GM12865 (cell line): ENCODE measurements at regions not wholly inside any gene's neighbourhood (a gene's known extent, or its start where the extent isn't known, plus 50 kb on each side); places are given as distances from the start of the nearest gene placed in this dataset.
"Not testable (repeated sequence)": the region's sequence is repeated elsewhere in the genome, so short reads cannot be mapped to it uniquely, and the experiment has no call there.

Experiments used
- DNase-seq: peaks from one replicate; pipeline ENCODE4 v3.0.0; 2010; ENCODE audit warnings: low read depth
- H3K4me3 ChIP-seq: 2 replicates; pipeline ENCODE4 v1.5.1; 2011; ENCODE audit warnings: mild to moderate bottlenecking, low read depth, low read length, control low read depth
- TF ChIP-seq, protein P1 (sequence below): IDR thresholded peaks from 2 replicates; pipeline ENCODE4 v1.5.1; 2011; ENCODE audit warnings: low read length, control low read depth, low read depth, inconsistent platforms; ENCODE audit not compliant: insufficient read depth; ENCODE audit errors: missing control alignments

DNA sequence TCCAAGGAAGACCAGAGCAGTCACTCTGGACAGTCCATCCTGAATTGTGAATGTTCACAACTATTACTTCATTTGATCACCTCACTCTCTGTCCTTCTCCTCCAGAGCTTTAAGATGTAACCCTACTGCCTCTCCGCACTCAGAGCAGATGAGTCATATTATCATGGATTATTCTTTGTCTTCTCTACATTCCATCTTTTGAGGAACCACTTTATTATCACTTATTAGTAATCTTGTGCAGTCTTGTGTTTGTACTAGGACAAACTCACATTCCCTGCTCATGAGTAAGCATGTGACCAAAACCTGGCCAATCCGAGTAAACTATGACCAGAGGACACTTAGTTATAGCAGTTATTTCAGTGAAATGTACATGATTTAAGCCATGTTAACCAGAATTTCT lies 401.5 kb upstream of the ADGRB3 start:
- TF ChIP-seq, protein P1, sequence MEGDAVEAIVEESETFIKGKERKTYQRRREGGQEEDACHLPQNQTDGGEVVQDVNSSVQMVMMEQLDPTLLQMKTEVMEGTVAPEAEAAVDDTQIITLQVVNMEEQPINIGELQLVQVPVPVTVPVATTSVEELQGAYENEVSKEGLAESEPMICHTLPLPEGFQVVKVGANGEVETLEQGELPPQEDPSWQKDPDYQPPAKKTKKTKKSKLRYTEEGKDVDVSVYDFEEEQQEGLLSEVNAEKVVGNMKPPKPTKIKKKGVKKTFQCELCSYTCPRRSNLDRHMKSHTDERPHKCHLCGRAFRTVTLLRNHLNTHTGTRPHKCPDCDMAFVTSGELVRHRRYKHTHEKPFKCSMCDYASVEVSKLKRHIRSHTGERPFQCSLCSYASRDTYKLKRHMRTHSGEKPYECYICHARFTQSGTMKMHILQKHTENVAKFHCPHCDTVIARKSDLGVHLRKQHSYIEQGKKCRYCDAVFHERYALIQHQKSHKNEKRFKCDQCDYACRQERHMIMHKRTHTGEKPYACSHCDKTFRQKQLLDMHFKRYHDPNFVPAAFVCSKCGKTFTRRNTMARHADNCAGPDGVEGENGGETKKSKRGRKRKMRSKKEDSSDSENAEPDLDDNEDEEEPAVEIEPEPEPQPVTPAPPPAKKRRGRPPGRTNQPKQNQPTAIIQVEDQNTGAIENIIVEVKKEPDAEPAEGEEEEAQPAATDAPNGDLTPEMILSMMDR, result no peak
- no peak overlapping the region for H3K4me3 ChIP-seq
- no peak for DNase-seq

DNA sequence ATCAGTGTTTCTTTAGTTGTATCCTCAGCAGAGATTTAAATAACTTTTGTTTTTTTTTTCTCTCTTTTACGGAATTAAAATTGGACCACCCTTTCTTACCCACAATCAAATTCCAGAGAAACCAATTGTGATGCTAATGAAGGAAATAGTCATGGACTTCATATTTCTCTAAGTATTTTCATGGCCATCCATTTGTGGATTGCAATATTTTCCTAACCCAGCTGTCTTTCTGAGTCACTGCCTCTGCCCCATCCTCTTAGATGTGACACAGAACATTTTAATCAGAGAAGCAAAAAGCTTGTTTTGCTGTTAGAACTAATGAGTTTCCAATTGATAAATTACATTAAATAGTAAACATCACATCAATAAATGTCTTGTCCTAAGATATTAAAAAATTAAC lies 405.5 kb upstream of the ADGRB3 start:
- no peak overlapping the region for H3K4me3 ChIP-seq
- DNase-seq, result no peak
- TF ChIP-seq, protein P1, result no peak

DNA sequence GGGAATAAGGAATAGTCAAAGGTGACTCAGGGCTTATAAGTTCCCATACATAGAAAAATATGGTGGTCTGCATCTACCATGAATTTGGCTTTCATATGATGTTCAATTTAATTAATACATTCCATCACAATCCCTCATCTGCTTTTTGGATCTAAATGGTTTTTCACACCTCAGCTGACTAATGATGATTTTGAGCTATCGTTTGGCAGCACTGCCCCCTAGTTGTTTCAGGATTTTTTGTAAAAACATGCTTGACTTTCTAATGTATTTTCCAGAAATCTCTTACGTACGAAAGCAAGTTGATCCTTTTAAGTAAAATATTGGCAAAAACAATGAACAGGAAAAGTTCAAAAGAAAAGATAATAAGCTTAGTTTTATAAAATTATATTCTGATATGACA lies 408.6 kb upstream of the ADGRB3 start:
- peak; percentile 16 for DNase-seq
- TF ChIP-seq, protein P1, result peak; percentile 18
- no peak overlapping the region for H3K4me3 ChIP-seq

DNA sequence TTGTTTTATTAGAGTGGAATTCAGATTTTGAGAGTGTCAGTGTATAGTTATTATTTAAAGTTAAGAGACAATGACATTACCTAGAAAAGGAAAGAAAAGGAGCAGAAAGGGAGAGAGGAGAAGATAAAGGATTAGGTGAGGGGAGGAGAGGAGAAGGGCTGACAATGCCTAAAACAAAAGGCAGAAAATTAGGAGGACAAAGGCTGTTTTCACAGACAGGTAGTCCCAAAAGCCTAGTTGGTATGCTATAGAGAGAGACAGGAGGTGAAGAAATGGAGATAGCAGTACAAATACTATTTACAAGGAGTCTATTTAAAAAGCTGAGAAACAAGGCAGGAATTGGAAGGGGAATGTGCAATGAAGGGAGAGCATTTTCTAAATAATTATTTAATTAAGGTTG lies 409.4 kb upstream of the ADGRB3 start:
- no peak for DNase-seq
- TF ChIP-seq, protein P1, result no peak
- H3K4me3 ChIP-seq, result no peak overlapping the region

DNA sequence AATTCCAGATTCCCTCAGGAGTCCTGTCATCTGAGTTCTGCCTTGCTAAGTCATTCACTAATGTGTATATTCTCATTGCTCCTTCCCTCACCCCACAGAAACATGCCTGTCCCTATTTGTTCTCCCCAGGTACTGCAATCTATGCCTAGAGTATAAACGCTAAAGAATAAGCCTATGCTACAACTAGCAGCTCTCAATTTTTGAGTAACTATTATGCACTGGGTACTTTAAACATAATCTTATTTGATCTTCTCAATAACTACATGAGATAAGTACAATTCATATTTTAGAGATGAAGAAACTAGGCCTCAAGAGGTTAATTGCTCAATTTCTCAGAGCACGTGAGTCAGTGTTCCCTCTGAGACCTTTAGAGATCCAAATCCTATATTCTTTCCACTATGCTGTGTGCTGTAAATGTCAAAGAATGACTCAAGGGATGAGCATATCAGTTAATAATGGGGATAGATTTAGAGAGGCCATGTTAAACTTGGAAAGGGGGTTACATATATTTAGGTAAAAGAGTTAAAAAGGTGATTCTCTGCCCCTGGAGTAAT lies 423.8 kb upstream of the ADGRB3 start:
- DNase-seq, result no peak
- TF ChIP-seq, protein P1, result no peak
- H3K4me3 ChIP-seq, result no peak overlapping the region

DNA sequence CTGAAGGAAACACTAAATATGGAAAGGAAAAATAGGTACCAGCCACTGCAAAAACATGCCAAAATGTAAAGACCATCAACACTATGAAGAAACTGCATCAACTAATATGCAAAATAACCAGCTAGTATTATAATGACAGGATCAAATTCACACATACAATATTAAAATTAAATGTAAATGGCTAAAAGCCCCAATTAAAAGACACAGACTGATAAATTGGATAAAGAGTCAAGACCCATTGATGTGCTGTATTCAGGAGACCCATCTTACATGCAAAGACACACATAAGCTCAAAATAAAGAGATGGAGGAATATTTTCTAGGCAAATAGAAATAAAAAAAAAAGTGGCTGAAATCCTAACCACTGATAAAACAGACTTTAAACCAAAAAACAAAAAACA lies 427.5 kb upstream of the ADGRB3 start:
- DNase-seq, H3K4me3 ChIP-seq: not testable (repeated sequence)

DNA sequence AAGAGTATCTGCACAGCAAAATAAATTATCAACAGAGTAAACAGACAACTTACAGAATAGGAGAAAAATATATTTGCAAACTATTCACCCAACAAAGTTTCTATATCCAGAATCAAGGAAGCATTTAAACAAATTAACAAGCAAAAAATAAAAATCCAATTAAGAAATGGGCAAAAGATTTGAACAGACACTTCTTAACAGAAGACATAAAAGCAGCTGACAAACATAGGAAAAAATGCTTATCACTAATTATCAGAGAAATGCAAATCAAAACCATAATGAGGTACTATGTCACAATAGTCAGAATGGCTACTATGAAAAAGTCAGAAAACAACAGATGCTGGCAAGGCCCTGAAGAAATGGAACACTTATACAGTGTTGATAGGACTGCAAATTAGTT lies 434.2 kb upstream of the ADGRB3 start:
- TF ChIP-seq, protein P1, result no peak
- DNase-seq, result no peak
- H3K4me3 ChIP-seq, result no peak overlapping the region

DNA sequence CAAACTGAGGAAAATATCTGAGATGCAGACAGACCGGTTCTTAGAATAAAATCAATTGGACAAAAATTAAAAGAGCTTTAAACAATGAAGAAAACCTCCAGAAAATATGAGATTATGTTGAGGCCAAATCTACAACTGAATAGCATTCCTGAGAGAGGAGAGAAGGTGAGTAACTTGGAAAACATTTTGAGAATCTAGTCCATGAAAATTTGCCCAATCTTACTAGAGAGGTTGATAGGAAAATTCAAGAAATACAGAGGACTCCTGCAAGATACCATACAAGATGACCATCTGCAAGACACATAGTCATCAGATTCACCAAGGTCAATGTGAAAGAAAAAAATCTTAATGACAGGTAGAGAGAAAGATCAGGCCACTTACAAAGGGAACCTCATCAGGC lies 437.7 kb upstream of the ADGRB3 start:
- no peak overlapping the region for H3K4me3 ChIP-seq
- TF ChIP-seq, protein P1, result no peak
- no peak for DNase-seq
